Spinal cord (tissue), 9 donors: ENCODE measurements at regions not wholly inside any gene's neighbourhood (a gene's known extent, or its start where the extent isn't known, plus 50 kb on each side); places are given as distances from the start of the nearest gene placed in this dataset.

Source experiments
- DNase-seq, 6 donors: peaks; one replicate each; pipeline versions ENCODE4 v3.0.0 to v3.0.0-alpha.2; 2013 to 2015; ENCODE audit warnings: low spot score in 6 of 6, low read depth in 4 of 6
- H3K27ac ChIP-seq: one replicate; pipeline ENCODE4 v1.5.1; 2013; ENCODE audit warnings: low read depth, low read length, control low read depth
- H3K27me3 ChIP-seq: one replicate; pipeline ENCODE4 v1.6.1; 2013; ENCODE audit warnings: low read length; ENCODE audit not compliant: control insufficient read depth, insufficient read depth
- H3K36me3 ChIP-seq: one replicate; pipeline ENCODE4 v1.6.1; 2013; ENCODE audit warnings: low read length; ENCODE audit not compliant: control insufficient read depth, insufficient read depth
- H3K4me1 ChIP-seq: one replicate; pipeline ENCODE4 v1.6.1; 2013; ENCODE audit warnings: low read length; ENCODE audit not compliant: control insufficient read depth, insufficient read depth
- H3K4me3 ChIP-seq: one replicate; pipeline ENCODE4 v1.5.1; 2013; ENCODE audit warnings: low read depth, low read length, control low read depth
- H3K9me3 ChIP-seq: one replicate; pipeline ENCODE4 v1.6.1; 2013; ENCODE audit warnings: low read length; ENCODE audit not compliant: control insufficient read depth, insufficient read depth
- WGBS: methylation state at CpG from one replicate; pipeline ENCODE4 v1.1.5; 2013; ENCODE audit warnings: missing lambda C conversion rate; ENCODE audit not compliant: insufficient coverage; 5-methylcytosine and 5-hydroxymethylcytosine counted together
- donor health status: healthy.

- Histone ChIP-seq H3K27ac (no peak overlapping the region), H3K27me3 (no peaks in the 10 kb centered on the region), H3K9me3 (no peaks in the 10 kb centered on the region), H3K4me3 (no peak overlapping the region), H3K36me3 (no peaks in the 10 kb centered on the region), H3K4me1 (no peaks in the 10 kb centered on the region)
- DNase-seq: no peak
- no CpG with 5 or more reads among the region's 2 CpGs for WGBS
Observed at GRCh38 chr11:26244207-26244606, 87.7 kb upstream of the ANO3 start.

DNA sequence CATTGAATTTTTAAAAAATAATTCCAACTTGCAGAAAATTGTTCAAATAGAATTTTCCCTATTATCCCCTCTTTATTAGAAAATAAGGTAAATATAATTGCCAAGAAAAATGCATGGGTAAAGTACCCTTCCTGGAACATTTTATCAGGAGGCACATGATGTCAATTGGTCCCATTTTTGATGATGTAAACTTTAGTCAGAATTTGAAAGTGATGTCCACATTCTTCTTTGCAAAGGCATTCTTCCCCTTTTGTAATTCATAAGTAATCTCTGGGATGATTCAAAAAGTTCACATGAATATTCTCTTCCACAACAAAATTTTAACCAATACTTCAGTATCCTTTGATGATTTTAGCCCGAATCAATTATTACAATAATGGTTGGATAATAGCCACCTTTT, 86.9 kb upstream of the ANO3 start:
- Histone ChIP-seq H3K4me1 (no peaks in the 10 kb centered on the region), H3K36me3 (no peaks in the 10 kb centered on the region), H3K27ac (no peak overlapping the region), H3K4me3 (no peak overlapping the region), H3K27me3 (no peaks in the 10 kb centered on the region), H3K9me3 (no peaks in the 10 kb centered on the region)
- DNase-seq: no peak
- no CpG with 5 or more reads among the region's 1 CpG for WGBS

DNA sequence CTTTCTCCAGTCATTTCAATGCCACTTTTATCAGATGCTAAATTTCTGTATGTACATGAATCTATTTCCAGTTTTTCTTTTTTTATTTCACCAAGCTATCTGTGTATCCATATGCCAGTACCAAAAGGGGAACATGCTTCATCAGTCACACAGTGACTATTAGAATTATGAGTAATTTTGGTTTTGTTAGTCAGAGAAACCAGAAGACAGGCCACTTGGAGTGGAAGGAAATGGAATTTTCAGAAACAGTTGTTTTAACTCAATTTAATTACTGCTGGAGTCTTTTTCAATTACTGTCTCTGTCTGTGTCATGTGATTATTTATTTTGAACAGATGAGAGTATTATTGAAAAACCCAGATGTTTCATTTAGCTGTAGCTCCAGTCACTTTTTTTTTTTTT, 84.6 kb upstream of the ANO3 start:
- no peaks in the 10 kb centered on the region for H3K9me3 ChIP-seq
- H3K4me3 ChIP-seq: no peak overlapping the region
- no peak overlapping the region for H3K27ac ChIP-seq
- no peaks in the 10 kb centered on the region for H3K36me3 ChIP-seq
- DNase-seq: no peak
- H3K4me1 ChIP-seq: no peaks in the 10 kb centered on the region
- no peaks in the 10 kb centered on the region for H3K27me3 ChIP-seq

DNA sequence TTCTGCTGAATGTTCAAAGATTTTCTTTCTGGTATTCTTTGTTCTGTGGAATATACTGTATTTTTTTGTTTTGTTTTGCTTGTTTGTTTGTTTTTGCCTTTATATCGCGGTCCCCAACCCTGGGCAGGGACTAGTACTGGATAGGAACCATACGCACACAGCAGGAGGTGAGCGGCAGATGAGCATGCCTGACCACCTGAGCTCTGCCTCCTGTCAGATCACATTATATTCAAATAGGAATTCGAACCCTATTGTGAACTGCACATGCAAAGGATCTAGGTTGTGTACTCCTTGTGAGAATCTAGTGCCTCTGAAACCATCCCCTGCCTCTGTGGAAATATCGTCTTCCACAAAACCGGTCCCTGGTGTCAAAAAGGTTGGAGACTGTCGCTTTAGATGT, 83.3 kb upstream of the ANO3 start:
- WGBS: 90% methylated on average over 3 of the region's 8 CpGs

GRCh38 chr11:26254378-26254777, 77.6 kb upstream of the ANO3 start:
- Histone ChIP-seq H3K4me3 (no peak overlapping the region), H3K36me3 (no peaks in the 10 kb centered on the region), H3K4me1 (no peaks in the 10 kb centered on the region), H3K9me3 (no peaks in the 10 kb centered on the region), H3K27ac (no peak overlapping the region), H3K27me3 (no peaks in the 10 kb centered on the region)
- no CpG with 5 or more reads among the region's 1 CpG for WGBS
- no peak for DNase-seq

More for the DNA sequence above, 83.3 kb upstream of the ANO3 start:
- Histone ChIP-seq H3K27me3 (no peaks in the 10 kb centered on the region), H3K4me1 (no peaks in the 10 kb centered on the region), H3K36me3 (no peaks in the 10 kb centered on the region), H3K27ac (no peak overlapping the region), H3K4me3 (no peak overlapping the region), H3K9me3 (no peaks in the 10 kb centered on the region)
- no peak for DNase-seq

DNA sequence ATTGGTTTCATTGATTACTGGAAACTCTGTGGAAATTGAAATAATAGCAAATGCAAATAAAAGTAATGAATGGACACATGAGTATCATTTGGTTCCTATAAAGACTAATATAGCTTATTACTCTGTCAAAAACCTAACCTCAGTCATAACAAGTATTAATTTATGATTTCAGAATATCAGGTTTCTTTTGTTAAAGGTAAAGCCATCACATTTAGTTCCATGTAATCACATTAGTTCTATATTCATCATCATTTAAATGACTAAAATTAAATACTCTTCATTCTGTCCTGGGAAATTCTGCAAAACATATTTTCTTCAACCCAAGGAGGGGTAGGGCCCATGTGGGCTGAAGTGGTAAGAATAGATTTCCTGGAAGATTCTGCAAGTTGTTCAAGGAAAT, 68.2 kb upstream of the ANO3 start:
- no peaks in the 10 kb centered on the region for H3K9me3 ChIP-seq
- no peak overlapping the region for H3K27ac ChIP-seq
- H3K36me3 ChIP-seq: no peaks in the 10 kb centered on the region
- H3K27me3 ChIP-seq: no peaks in the 10 kb centered on the region
- no peak for DNase-seq
- no peaks in the 10 kb centered on the region for H3K4me1 ChIP-seq
- H3K4me3 ChIP-seq: no peak overlapping the region

- Histone ChIP-seq H3K36me3 (no peaks in the 10 kb centered on the region), H3K9me3 (no peaks in the 10 kb centered on the region), H3K27ac (no peak overlapping the region), H3K4me3 (no peak overlapping the region), H3K27me3 (no peaks in the 10 kb centered on the region), H3K4me1 (no peaks in the 10 kb centered on the region)
- DNase-seq: no peak
Observed at GRCh38 chr11:26264266-26264665, 67.7 kb upstream of the ANO3 start.

- H3K27me3 ChIP-seq: no peaks in the 10 kb centered on the region
- no peak overlapping the region for H3K4me3 ChIP-seq
- no peak overlapping the region for H3K27ac ChIP-seq
- no peaks in the 10 kb centered on the region for H3K9me3 ChIP-seq
- no peaks in the 10 kb centered on the region for H3K36me3 ChIP-seq
- H3K4me1 ChIP-seq: no peaks in the 10 kb centered on the region
- no peak for DNase-seq
- WGBS: 64% methylated on average over 2 of the region's 7 CpGs
Observed at GRCh38 chr11:26268980-26269660, 62.8 kb upstream of the ANO3 start.

DNA sequence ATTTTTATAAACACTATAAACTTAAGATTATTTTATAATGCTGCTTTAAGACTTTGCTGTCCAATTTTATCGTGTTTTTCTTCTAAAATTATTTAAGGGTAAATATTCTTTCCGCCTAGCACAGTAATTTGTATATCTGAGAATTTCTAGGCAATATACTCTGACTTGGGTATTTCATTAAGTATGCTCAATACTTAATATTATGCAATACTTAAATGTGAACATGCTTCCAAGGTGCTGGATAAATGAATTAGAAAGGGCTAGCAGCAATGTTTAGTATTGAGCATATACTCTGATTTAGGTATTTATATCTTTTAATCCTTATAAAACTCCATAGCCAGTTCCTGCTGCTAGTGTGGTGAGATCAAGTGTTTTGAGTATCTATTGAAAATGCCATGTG, 60.3 kb upstream of the ANO3 start:
- Histone ChIP-seq H3K36me3 (no peaks in the 10 kb centered on the region), H3K4me3 (no peak overlapping the region), H3K27me3 (no peaks in the 10 kb centered on the region), H3K4me1 (no peaks in the 10 kb centered on the region), H3K27ac (no peak overlapping the region), H3K9me3 (no peaks in the 10 kb centered on the region)
- no CpG with 5 or more reads among the region's 2 CpGs for WGBS
- no peak for DNase-seq

DNA sequence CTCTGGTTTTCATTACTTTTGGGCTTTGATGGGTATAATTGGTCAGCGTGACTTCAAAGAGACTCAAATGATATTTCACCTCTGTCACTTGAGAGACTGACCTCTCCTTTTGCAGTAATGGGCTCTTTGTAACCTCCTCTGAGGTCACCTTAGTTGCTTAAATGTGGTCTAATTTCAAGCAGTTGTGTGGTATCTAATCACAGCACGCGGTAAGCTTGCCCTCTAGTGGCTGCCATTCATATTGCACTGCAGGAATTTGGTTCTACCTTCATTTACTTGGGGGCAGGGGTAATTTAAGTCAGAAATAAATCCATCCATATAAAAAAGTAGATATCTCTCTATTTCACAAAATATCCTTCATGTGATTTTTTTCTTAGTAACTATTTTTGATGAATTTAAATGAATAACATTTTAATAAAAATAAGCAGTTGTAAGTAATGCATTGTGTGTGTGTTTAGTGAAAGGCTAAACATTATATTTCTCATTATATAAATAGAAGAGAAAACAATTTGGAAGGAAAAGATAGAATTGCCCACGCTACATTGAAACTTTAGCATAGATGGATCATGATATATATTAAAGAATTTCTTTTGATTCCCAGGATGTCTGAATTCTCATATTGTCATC, 55.0 kb upstream of the ANO3 start:
- peak in 5 of 6 donors; percentile 49 to 91 (median 70) for DNase-seq
- Histone ChIP-seq H3K9me3 (no peaks in the 10 kb centered on the region), H3K4me1 (no peaks in the 10 kb centered on the region), H3K27ac (no peak overlapping the region), H3K27me3 (no peaks in the 10 kb centered on the region), H3K36me3 (no peaks in the 10 kb centered on the region), H3K4me3 (no peak overlapping the region)
- no CpG with 5 or more reads among the region's 4 CpGs for WGBS
